CD4-positive, alpha-beta T cell treated with Interleukin-15 for 1 hour (primary cell): ENCODE measurements at regions not wholly inside any gene's neighbourhood (a gene's known extent, or its start where the extent isn't known, plus 50 kb on each side); places are given as distances from the start of the nearest gene placed in this dataset.
"Not testable (repeated sequence)": the region's sequence is repeated elsewhere in the genome, so short reads cannot be mapped to it uniquely, and the experiment has no call there.

Source experiments
- DNase-seq: peaks from one replicate; pipeline ENCODE4 v3.0.0-alpha.2; 2020

DNA sequence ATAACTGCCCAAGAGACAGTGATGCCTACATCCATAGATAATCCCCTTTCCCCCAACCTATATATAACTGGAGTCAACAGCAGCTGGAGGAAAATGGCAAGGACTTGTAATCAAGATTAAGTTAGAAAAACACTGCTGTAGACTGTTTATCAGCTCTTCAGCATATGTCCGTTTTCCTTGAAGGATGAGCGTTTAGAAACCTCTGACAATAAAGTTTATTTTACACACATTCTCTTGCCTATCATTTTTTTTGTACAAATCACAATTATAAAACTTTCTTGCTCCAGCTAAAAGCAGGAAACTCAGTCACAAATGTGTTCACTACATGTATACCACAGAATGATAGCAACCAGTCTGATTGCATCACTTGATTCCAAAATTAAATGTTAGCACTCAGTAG is 50.8 kb downstream of the PPIAL4G start:
- DNase-seq, result not testable (repeated sequence)

DNA sequence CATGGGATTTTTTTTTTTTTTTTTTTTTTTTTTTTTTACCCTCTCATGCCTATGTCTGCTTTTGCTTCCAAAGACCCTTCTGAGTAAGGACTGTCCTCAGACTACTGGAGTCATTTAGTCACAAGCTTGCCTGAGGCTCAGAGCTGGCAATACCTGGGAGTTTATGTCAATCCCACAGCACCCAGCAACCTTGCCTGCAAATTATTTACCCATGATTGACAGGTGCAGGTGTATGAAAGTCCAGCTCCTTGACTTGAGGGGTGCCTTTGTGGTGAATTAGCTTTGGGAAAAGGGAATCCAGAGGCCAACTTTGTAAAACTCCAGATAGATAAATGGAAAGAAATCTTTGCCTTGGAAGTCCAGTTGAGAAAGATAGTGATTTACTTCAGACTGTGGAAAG is 53.2 kb downstream of the PPIAL4G start:
- not testable (repeated sequence) for DNase-seq

DNA sequence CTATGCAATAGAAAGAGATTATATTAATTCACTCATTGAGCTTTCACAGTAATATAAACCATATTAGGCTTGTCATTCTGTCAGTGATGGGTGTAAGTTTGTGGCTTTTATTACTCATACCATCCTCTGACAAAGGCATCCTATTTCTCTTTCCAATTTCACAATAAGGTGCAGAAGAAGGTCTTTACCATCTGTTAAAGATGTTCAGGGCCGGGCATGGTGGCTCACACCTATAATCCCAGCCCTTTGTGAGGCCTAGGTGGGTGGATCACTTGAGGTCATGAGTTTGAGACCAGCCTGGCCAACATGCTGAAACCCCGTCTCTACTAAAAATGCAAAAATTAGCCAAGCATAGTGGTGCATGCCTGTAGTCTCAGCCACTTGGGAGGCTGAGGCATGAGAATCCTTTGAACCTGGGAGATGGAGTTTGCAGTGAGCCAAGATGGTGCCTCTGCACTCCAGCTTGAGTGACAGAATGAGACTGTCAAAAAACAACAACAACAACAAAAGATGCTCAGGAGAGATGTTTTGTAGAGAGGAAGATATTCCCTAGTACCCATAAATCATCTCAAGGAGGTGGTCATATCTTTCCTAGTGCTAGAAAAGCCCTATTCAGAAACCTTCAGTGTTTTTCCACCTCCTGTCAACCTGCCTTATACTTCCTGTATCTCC is 56.0 kb downstream of the PPIAL4G start:
- not testable (repeated sequence) for DNase-seq

DNA sequence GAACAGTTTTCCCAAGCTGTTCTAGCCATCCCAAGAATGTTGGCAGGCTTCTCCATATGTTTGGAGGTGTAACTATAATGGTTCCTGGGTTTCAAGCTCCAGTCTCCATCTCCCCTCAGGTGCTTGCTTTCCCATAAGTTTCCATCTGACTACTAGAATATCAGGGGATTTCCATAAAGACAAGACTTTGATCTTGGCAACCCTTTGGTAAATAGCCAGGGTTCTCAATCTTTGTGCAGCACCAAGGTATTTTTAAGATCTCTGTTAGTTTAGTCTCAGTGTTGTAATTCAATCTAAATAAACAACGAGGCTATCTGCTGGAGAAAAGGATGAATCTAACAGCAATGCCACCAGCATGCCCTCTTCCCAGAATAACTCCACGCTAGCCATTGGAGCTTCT is 56.7 kb downstream of the PPIAL4G start:
- not testable (repeated sequence) for DNase-seq

DNA sequence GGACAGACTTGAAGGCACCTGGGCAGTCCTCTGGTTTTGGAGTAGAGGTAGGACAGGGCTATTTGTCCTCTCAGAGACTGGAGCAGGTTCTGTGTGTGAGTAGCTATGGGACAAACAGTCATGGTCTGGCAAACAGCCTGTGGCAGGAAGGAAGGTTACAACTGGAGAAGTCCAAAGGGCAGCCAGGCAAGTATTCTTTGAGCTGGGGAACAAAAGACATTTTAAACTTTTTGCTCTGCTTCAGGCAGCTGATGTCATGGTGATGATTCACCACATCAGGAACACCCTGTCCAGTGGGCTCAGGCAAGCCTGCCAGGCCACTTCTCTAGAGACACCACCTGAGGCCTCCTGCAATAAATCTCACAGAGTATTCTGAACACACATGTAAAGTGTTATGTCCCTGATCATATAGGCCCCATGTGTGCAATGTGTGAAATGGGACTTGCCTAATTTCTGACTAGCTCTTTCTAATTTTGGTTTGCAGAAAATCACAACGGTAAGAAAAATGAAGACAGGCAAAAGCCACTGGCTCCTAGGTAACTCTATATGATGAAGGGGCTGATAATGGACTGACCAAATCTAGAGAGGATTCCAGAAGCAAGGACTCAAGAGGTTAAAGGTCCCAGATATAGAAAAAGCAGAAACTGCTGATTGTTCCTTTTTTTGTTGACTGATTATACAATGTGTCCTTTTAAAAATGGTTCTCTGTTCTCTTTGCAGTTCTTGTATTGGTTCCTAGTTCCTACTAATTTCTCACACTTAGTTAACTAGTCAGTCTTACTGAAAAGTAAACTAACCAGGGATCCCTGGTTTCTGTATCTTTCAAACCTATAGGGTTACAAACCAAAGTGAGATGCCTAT is 58.7 kb downstream of the PPIAL4G start:
- not testable (repeated sequence) for DNase-seq

DNA sequence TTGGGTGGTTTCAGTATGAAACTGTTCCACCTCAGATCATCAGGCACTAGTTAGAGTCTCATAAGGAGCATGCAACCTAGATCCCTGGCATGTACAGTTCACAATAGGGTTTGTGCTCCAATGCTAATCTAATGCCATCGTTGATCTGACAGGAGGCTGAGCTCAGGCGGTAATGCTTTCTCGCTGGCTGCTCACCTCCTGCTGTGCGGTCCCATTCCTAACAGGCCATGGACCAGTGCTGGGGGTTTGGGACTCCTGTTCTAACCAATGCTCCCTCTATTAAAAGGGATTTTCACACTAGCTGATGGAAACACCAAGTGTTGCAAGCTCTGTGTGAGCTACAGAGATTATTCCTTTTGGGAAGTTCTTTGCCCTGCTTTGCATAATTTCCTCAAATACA is 60.2 kb downstream of the PPIAL4G start:
- DNase-seq, result not testable (repeated sequence)

DNA sequence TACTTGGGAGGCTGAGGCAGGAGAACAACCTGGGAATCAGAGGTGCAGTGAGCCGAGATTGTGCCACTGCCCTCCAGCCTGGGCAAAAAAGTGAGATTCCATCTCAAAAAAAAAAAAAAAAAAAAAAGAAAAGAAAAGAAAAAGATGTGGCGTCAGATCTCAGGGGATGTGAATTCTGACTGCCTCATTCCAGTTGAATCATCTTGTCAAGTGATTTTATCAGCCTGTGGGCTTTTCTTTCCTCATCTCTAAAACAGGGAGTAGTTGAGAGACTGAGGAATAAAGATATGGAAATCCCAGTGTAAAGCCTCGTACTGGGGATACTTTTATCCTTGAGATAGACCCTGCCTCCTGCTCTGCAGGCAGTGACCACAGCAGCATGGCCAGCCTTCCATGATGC is 65.9 kb downstream of the PPIAL4G start:
- not testable (repeated sequence) for DNase-seq

DNA sequence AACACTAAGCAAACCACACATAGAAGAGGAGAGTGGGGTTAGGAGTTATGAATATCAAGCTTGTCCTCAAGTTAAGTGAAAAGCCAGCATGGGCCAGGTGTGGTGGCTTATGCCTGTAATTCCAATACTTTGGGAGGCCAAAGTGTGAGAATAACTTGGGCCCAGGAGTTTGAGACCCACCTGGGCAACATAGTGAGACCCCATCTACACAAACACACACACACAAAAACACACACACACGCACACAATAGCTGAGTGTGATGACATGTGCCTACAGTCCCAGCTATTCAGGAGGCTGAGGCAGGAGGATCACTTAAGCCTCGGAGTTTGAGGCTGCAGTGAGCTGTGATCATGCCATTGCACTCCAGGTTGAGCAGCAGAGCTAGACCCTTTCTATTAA is 69.7 kb downstream of the PPIAL4G start:
- DNase-seq, result not testable (repeated sequence)

DNA sequence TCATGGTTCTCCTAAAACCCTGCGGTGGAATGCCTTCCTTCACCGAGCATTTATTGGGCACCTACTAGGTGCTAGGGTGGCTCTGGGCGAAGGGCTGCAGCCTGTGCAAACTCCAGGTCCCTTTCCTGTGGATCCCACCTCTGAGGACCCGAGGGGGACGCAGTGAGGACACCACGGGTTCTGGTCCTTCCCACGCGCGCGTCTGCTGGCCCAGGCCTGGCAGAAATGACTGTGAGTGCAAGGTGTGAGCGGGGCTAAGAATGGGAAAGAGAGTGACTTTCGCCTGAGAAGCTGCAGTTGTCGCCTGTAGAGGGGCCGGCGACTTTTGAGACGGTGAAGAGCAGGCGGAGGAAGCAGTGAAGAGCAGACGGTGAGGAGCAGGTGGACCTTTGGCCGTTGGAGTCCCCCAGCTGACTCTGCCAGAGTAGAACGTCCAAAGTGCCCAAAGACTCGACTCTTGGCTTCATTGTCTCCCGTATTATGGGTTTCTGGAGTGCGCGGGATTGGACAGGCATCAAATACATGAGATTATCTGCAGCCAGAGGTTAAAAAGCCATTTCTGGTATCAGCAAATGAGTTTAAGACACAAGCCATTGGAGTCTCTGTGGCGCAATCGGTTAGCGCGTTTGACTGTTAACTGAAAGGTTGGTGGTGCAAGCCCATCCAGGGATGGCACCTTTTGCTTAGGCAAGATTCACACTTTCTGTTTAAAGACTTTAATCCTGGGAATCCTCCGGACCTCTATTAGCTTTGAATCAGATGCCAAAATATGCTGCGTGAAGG is 78.1 kb downstream of the PPIAL4G start:
- not testable (repeated sequence) for DNase-seq

DNA sequence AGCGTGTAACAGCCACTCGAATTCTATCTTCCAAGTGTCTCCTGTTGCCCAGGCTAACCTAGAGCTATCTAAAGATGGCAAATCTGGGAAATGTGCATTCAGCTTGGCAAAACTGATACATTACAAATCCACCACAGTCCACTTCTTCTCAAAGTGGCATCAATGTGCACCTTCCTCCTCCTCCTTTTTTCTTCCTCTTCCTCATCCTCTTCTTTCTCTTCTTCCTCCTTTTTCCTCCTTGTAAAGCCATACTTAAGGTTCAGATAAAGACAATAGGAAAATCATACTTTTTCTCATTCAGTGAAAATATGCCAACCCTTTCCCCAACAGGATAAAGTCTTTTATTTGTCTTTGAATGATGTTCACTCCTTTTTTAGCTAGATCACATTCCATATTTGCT is 79.2 kb downstream of the PPIAL4G start:
- DNase-seq, result not testable (repeated sequence)

DNA sequence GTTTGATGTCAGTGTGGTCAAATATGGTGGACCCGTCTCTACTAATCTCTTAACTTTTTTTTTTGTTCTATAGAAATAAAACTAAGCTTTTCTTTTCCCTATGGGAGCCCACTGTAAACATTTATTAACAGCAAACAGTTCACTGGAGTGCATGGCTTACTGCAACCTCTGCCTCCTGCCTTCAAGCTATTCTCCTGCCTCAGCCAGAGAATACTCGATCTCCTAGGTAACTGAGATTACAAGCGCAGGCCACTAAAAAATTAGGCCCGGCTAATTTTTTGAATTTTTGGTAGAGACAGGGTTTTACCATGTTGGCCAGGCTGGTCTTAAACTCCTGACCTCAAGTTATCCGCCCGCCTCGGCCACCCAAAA is 80.0 kb downstream of the PPIAL4G start:
- not testable (repeated sequence) for DNase-seq

DNA sequence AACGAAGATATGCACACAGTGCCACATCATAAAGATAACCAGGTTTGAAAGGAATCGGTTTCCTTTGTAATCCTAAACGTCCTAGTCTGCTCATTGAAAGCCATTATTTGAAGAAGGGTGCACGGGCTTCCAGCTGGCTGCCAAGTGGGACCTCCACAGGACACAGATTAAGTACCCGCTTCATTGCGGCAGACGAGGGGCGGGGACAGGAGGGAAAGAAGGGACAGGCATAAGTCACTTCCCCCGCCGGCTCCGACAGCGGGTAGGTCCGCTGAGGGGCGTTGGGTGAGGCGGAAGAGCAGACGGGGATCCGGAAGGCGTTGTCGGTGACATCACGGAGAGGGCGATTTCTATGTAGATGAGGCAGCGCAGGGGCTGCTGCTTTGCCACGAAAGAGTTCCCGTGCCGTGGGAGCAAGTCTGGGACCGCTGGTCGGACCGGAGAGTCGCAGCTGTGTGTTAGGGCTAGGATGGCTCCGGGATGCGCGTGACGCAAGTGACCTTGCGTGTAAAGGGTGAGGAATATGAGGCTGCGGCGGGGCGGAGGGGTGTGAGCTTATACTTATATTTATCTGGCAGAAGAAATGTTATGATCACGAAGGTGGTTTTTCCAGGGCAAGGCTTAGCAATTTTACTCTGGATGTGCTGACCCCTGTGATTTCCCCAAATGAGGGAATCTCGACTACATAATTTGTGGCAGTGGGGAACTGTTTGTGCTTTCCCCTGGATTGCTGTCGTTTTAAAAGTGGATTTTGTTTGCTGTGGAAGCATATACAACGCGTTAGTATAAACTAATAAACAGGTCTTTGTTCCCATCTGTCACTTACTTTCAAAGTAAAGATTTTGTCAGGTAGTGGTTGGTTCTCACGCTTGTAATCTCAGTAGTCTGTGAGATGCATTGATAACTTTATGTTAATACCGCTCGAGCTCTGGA is 80.7 kb downstream of the PPIAL4G start:
- DNase-seq, result peak; percentile 91

DNA sequence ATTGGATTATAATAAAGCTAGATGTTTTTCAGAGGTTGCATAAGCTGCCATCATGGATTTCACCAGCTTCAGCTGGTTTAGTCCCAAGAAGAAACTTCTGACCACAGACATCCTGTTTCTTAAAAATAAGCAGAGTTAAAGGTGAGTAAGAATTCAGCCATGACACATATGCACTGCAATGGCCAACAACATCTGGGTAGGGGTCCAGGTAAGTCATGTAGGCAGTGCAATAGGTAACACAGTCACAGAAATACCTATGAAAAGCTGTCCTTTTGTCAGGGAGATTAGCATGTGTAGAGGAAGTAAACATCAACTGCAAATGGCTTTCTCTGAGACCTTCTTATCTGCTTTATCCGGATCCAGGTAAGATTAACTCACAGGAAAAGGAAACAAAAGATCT is 85.6 kb downstream of the PPIAL4G start:
- not testable (repeated sequence) for DNase-seq

DNA sequence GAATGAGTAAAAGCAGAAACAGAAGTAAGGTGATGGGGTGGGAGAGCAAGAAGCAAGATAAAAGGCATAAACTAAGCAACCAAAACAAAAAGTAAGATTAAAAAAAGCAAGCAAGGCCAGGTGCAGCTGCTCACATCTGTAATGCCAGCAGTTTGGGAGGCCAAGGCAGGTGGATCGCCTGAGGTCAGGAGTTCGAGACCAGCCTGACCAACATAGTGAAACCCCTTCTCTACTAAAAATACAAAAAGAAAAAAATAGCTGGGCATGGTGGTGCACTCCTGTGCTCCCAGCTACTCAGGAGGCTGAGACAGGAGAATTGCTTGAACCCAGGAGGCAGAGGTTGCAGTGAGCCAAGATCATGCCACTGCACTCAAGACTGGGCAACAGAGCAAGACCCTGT is 90.6 kb downstream of the PPIAL4G start:
- DNase-seq, result not testable (repeated sequence)

DNA sequence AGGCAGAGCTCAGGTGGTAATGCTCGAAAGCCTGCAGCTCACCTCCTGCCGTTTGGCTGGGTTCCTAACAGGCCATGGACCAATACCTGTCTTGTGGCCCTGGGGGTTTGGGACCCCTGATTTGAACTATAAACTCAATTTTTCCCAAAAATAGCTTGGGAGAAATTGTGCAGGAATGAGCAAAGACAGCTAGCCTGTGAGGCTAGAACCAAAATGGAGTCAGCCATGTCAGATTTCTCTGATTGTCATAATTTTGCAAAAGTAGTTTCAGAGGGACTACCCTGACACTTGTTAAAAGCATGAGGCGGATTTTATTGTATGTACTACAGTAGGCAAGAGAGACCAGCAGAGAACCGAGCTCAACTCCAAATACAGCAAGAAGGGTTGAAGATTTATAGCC is 91.8 kb downstream of the PPIAL4G start:
- DNase-seq, result not testable (repeated sequence)

DNA sequence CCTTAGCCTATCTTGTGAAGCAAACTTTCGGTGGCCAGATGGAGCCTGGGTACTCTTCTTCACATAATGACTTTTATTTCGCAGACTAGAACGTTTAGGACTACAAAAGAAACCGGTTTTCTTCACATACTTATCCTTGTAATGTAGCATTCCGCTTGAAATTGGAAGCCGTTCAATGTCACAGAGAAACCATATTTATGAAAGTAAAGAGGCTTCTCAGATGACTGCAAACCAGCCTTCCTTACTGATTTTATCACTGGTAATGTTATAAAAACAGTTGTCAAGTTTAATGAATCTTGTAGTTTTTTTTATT is 94.1 kb downstream of the PPIAL4G start:
- no peak for DNase-seq

DNA sequence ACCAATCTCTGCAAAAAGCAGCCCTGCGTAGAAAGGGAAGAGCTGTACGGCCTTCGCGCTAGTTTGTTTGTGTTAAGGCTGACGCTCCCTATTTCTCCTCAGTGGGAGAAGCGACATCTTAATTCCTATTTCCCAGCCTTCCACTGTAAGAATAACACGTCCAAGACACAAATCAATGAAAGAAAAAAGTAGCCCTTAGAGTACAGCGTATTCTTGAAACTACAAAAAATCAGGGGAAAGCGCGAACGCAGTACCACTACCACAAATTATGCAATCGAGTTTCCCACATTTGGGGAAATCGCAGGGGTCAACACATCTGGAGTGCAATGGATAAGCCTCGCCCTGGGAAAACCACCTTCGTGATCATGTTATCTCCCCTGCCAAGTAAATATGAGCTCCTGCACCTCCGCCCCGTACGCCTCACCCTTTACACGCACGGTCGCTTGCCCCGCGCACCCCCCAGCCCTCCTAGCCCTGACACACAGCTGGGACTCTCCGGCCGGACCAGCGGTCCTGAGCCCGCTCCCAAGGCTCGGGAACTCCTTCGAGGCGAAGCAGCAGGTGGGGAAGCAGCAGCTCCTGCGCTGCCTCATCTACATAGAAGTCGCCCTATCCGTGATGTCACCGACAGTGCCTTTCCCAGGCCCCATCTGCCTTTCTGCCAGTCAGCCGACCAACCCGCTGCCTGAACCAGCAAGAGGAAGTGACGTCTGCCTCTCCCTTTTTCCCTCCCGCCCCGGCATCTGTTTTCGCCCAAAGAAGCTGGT is 94.7 kb downstream of the PPIAL4G start:
- peak; percentile 93 for DNase-seq

DNA sequence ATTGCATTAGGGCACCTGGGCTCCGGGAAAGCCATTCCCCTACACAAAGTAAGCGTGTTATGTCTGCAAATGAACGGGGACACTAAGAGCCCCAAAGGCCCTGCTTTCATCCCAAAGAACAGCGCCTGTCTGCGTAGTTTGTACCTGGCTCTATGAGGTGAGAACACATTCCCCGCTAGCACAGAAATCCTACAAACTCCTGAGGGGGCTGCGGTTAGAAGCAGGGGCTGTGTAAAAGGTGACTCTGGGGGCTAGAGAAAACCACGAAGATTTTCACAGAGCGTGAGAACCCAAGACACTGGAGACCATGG is 95.2 kb downstream of the PPIAL4G start:
- DNase-seq, result not testable (repeated sequence)

DNA sequence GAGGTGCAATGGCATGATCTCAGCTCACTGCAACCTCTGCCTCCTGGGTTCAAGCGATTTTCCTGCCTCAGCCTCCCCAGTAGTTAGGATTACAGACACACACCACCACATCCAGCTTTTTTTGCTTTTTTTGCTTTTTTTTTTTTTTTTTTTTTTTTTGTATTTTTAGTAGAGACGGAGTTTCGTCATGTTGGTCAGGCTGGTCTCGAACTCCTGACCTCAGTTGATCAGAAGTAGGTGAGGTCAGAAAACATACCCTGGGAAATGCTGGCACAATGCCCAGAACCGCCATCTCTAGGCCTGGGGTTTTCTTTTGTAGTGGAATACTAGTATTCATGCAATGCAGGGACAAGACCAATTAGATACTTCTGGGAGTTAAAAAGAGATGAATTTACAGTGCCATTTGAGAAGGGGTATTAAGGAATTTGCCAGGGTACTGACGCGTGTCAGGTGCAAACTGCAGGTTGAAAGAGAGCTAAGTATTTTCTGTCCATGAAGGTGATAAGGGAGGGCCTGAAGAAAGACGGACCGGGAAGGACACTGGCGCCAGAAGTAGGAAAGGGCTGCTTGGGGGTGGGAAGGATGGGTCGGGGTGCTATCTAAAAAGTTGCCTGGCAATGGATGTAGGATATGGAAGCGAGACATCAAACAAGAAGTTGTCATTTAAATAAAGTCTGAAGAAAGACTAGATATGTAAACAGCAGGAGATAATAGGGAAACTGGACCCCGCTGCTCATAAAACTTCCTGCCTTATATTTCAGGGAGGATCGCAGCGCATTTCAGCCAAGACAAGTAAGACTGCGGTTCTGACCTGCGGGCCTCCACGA is 95.8 kb downstream of the PPIAL4G start:
- not testable (repeated sequence) for DNase-seq

DNA sequence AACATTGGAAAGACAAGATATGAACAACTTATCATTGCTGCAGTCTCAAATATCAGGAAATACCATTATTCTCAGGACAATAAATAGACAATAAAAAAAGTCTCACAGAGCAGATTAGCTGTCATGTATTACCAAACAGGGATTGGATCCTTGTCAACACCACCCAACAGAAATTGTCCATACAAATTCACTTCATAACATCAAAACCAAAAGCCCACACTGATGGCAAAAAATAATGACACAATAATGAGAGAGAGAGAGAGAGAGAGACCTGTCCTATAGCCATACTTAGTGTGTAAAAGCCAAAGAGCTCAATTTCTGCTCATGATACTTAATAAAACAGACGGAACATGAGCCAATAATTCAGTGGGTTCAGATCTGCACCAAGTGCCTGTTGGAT is 96.5 kb downstream of the PPIAL4G start:
- no peak for DNase-seq

DNA sequence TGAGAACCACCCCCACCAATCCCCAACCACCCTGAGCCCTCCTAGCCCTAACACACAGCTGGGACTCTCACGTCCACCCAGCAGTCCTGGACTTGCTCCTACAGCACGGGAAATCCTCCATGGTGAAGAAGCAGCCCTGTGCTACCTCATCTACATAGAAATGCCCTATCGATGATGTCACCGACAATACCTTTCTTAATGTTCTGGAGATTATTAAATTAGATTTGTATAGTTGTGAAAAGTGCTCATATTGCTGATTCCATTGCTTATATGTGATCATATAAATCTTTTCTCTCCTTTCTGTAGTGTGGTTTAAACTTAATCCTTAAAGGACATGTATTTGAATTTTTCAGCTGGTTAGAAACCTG is 97.1 kb downstream of the PPIAL4G start:
- not testable (repeated sequence) for DNase-seq
